GM12873 (cell line): ENCODE measurements at regions not wholly inside any gene's neighbourhood (a gene's known extent, or its start where the extent isn't known, plus 50 kb on each side); places are given as distances from the start of the nearest gene placed in this dataset.

Source experiments
- TF ChIP-seq, protein P1 (sequence below): IDR thresholded peaks from 2 replicates; pipeline ENCODE4 v1.5.1; 2012; ENCODE audit warnings: low read depth, mild to moderate bottlenecking, moderate library complexity, low read length, control low read depth; ENCODE audit not compliant: insufficient read depth; ENCODE audit errors: missing control alignments

DNA sequence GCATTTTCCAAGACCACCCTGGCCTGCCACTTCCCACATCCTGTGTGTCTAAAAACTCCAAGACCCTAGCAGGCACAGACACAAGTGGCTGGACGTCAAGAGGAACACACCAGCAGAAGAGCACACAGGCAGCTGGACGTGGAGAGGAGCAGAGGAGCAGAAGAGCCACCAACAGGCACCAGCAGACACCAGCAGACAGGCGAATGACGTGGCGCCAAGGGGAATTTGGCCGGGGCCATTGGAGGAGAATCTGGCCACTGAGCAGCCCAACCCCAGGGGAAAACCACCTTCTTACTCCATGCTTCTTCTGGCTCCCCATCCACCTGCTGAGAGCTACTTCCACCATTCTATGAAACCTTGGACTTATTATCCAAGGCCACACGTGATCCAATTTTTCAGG is 243.1 kb upstream of the CTSO start:
- TF ChIP-seq, protein P1, sequence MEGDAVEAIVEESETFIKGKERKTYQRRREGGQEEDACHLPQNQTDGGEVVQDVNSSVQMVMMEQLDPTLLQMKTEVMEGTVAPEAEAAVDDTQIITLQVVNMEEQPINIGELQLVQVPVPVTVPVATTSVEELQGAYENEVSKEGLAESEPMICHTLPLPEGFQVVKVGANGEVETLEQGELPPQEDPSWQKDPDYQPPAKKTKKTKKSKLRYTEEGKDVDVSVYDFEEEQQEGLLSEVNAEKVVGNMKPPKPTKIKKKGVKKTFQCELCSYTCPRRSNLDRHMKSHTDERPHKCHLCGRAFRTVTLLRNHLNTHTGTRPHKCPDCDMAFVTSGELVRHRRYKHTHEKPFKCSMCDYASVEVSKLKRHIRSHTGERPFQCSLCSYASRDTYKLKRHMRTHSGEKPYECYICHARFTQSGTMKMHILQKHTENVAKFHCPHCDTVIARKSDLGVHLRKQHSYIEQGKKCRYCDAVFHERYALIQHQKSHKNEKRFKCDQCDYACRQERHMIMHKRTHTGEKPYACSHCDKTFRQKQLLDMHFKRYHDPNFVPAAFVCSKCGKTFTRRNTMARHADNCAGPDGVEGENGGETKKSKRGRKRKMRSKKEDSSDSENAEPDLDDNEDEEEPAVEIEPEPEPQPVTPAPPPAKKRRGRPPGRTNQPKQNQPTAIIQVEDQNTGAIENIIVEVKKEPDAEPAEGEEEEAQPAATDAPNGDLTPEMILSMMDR = no peak

DNA sequence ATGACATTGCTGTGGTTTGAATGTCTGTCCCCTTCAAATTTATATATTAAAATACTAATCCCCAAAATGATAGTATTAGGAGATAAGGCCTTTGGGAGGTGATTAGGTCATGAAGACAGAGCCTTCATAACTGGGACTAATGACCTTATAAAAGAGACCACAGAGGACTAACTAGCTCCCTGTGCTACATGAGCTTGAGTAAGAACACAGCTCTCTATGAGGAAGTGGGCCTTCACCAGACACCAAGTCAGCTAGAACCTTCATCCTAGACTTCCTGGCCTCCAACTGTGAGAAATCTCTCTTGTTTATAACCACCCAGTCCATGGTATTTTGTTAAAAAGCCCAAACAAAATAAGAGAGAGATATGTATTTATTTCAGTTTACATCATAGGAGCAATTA is 242.2 kb upstream of the CTSO start:
- TF ChIP-seq, protein P1 = no peak

DNA sequence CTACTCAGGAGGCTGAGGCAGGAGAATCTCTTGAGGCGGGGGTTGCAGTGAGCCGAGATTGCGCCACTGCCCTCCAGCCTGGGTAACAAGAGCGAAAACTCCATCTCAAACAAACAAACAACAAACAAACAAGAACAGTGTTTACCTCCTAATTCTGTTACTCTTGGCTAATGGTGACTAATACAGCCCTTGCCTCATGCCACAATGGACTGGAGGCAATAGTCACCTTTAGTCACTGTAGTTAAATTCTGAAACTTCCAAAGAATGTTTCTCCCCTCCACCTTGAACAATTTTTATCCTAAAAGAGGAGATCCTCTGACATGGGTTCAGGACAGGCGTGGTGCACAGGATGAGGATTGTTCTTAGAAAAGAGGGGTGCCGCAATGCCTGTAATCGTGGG is 241.2 kb upstream of the CTSO start:
- TF ChIP-seq, protein P1 = no peak

GRCh38 chr4:156193800-156194199 is 240.1 kb upstream of the CTSO start:
- TF ChIP-seq, protein P1 = no peak

DNA sequence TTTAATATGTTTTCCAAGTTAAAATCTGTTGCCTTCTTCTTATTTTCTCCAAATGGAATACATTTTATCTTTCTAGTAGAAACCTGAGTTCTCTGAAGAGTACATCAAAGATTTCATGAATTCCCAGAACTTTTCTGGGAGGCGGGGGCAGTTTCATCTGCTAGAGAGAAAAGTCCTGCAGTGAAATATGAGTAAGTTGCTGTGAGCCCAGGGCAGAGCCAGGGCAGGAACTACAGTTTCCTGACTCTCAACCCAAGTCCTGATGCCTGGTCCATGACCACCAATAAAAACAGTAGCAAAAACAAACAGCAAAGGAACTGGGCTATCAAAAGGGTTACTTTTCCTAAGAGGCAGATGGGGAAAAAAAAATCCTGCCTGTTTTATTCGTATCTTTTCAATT is 239.4 kb upstream of the CTSO start:
- TF ChIP-seq, protein P1 = no peak

GRCh38 chr4:156192033-156192432 is 238.4 kb upstream of the CTSO start:
- TF ChIP-seq, protein P1 = no peak

GRCh38 chr4:156191044-156191781 is 237.5 kb upstream of the CTSO start:
- TF ChIP-seq, protein P1 = no peak
